HG02763 (cell line): ENCODE measurements at regions not wholly inside any gene's neighbourhood (a gene's known extent, or its start where the extent isn't known, plus 50 kb on each side); places are given as distances from the start of the nearest gene placed in this dataset.
"Not testable (repeated sequence)": the region's sequence is repeated elsewhere in the genome, so short reads cannot be mapped to it uniquely, and the experiment has no call there.

Experiments
- ATAC-seq: cut with Tn5 transposase; IDR thresholded peaks from one replicate; pipeline ENCODE4 v1.9.1; 2021; ENCODE audit warnings: mild to moderate bottlenecking, moderate library complexity; ENCODE audit not compliant: unreplicated experiment

GRCh38 chr5:158522776-158523175 is 576.9 kb downstream of the EBF1 start:
- ATAC-seq, result no peak

GRCh38 chr5:158521995-158522394 is 577.7 kb downstream of the EBF1 start:
- ATAC-seq, result no peak

- ATAC-seq, result no peak
Measured at GRCh38 chr5:158519433-158520021, 580.2 kb downstream of the EBF1 start.

- no peak for ATAC-seq
Measured at GRCh38 chr5:158516521-158516920, 583.2 kb downstream of the EBF1 start.

- no peak for ATAC-seq
Measured at GRCh38 chr5:158514986-158515359, 584.7 kb downstream of the EBF1 start.

GRCh38 chr5:158514319-158514985 is 585.3 kb downstream of the EBF1 start:
- no peak for ATAC-seq

GRCh38 chr5:158513490-158514318 is 586.0 kb downstream of the EBF1 start:
- ATAC-seq, result no peak

GRCh38 chr5:158511454-158511853 is 588.3 kb downstream of the EBF1 start:
- ATAC-seq, result peak; percentile 93

GRCh38 chr5:158510479-158510878 is 589.2 kb downstream of the EBF1 start:
- ATAC-seq, result no peak

- ATAC-seq, result no peak
Measured at GRCh38 chr5:158506648-158507047, 593.1 kb downstream of the EBF1 start.

- no peak for ATAC-seq
Measured at GRCh38 chr5:158502686-158503085, 597.0 kb downstream of the EBF1 start.

- no peak for ATAC-seq
Measured at GRCh38 chr5:158499892-158500418, 599.8 kb downstream of the EBF1 start.

GRCh38 chr5:158499075-158499891 is 600.4 kb downstream of the EBF1 start:
- ATAC-seq, result no peak

GRCh38 chr5:158496624-158497023 is 603.1 kb downstream of the EBF1 start:
- ATAC-seq, result no peak

GRCh38 chr5:158494541-158494940 is 605.2 kb downstream of the EBF1 start:
- no peak for ATAC-seq

- ATAC-seq, result not testable (repeated sequence)
Measured at GRCh38 chr5:158494044-158494443, 605.7 kb downstream of the EBF1 start.

- ATAC-seq, result no peak
Measured at GRCh38 chr5:158492841-158493242, 606.9 kb downstream of the EBF1 start.

GRCh38 chr5:158492136-158492535 is 607.6 kb downstream of the EBF1 start:
- ATAC-seq, result no peak

GRCh38 chr5:158487664-158488063 is 612.1 kb downstream of the EBF1 start:
- ATAC-seq, result no peak

- no peak for ATAC-seq
Measured at GRCh38 chr5:158487156-158487555, 612.6 kb downstream of the EBF1 start.

GRCh38 chr5:158486566-158486965 is 613.1 kb downstream of the EBF1 start:
- ATAC-seq, result no peak
